Activated naive CD4-positive, alpha-beta T cell treated with anti-CD3 and anti-CD28 coated beads for 36 hours (primary cell): ENCODE measurements at regions not wholly inside any gene's neighbourhood (a gene's known extent, or its start where the extent isn't known, plus 50 kb on each side); places are given as distances from the start of the nearest gene placed in this dataset.
"Not testable (repeated sequence)": the region's sequence is repeated elsewhere in the genome, so short reads cannot be mapped to it uniquely, and the experiment has no call there.

Experiments used
- CTCF ChIA-PET: fragments of 350-600 bp; sonication (Branson Sonifier 250); formaldehyde crosslinking; loops from one replicate; lab custom pipeline; 2021; ENCODE audit warnings: antibody characterized with exemption; lab: Charles Lee
- DNase-seq: peaks from one replicate; pipeline ENCODE4 v3.0.0-alpha.2; 2020
- H3K27ac Mint-ChIP-seq: one replicate; pipeline ENCODE4 v1.8.0; 2021; ENCODE audit warnings: mild to moderate bottlenecking, mixed read lengths
- H3K27me3 Mint-ChIP-seq: one replicate; pipeline ENCODE4 v1.8.0; 2021; ENCODE audit warnings: low read depth, mixed read lengths
- H3K36me3 Mint-ChIP-seq: one replicate; pipeline ENCODE4 v1.8.0; 2021; ENCODE audit warnings: low read depth, mixed read lengths
- H3K4me1 Mint-ChIP-seq: one replicate; pipeline ENCODE4 v1.8.0; 2021; ENCODE audit warnings: low read depth, mixed read lengths
- H3K4me3 Mint-ChIP-seq: one replicate; pipeline ENCODE4 v1.8.0; 2021; ENCODE audit warnings: mild to moderate bottlenecking, moderate library complexity, mixed read lengths
- H3K9me3 Mint-ChIP-seq: one replicate; pipeline ENCODE4 v1.8.0; 2021; ENCODE audit warnings: mixed read lengths
- intact Hi-C: fragments of 100-400 bp; cut with micrococcal nuclease; formaldehyde crosslinking; loops from one replicate; pipeline ENCODE4 v1.15.1; 2023

GRCh38 chr21:5217933-5218332 lies 5303.4 kb upstream of the TPTE start:
- H3K36me3 Mint-ChIP-seq, H3K4me1 Mint-ChIP-seq, DNase-seq, CTCF ChIA-PET, intact Hi-C loops, H3K27me3 Mint-ChIP-seq, H3K4me3 Mint-ChIP-seq, H3K27ac Mint-ChIP-seq: not testable (repeated sequence)
- peaks cover 24% of the 10 kb centered on the region for H3K9me3 Mint-ChIP-seq

- H3K4me3 Mint-ChIP-seq, H3K27ac Mint-ChIP-seq, H3K27me3 Mint-ChIP-seq, intact Hi-C loops, CTCF ChIA-PET, DNase-seq, H3K4me1 Mint-ChIP-seq, H3K36me3 Mint-ChIP-seq: not testable (repeated sequence)
- peaks cover 34% of the 10 kb centered on the region for H3K9me3 Mint-ChIP-seq
These were observed 5301.4 kb upstream of the TPTE start for GRCh38 chr21:5219988-5220387.

- H3K4me3 Mint-ChIP-seq, H3K27ac Mint-ChIP-seq, intact Hi-C loops, H3K27me3 Mint-ChIP-seq, H3K36me3 Mint-ChIP-seq, CTCF ChIA-PET, H3K4me1 Mint-ChIP-seq: not testable (repeated sequence)
- peaks cover 34% of the 10 kb centered on the region for H3K9me3 Mint-ChIP-seq
- DNase-seq: peak; percentile 10
These were observed 5300.9 kb upstream of the TPTE start for GRCh38 chr21:5220468-5220867.

- H3K27ac Mint-ChIP-seq, H3K27me3 Mint-ChIP-seq, H3K4me1 Mint-ChIP-seq, H3K36me3 Mint-ChIP-seq, H3K4me3 Mint-ChIP-seq, intact Hi-C loops, DNase-seq, CTCF ChIA-PET: not testable (repeated sequence)
- H3K9me3 Mint-ChIP-seq: peaks cover 40% of the 10 kb centered on the region
These were observed 5299.8 kb upstream of the TPTE start for GRCh38 chr21:5221458-5222050.

- intact Hi-C loops, H3K27me3 Mint-ChIP-seq: not testable (repeated sequence)
These were observed 5298.2 kb upstream of the TPTE start for GRCh38 chr21:5222996-5223782.

GRCh38 chr21:5224156-5224555 lies 5297.2 kb upstream of the TPTE start:
- H3K4me1 Mint-ChIP-seq, H3K27ac Mint-ChIP-seq, H3K27me3 Mint-ChIP-seq, H3K36me3 Mint-ChIP-seq, DNase-seq, CTCF ChIA-PET, intact Hi-C loops, H3K4me3 Mint-ChIP-seq: not testable (repeated sequence)
- H3K9me3 Mint-ChIP-seq: peaks cover 34% of the 10 kb centered on the region

More at GRCh38 chr21:5222996-5223782, 5298.2 kb upstream of the TPTE start:
- H3K4me3 Mint-ChIP-seq, H3K4me1 Mint-ChIP-seq, CTCF ChIA-PET, H3K36me3 Mint-ChIP-seq, H3K27ac Mint-ChIP-seq, DNase-seq: not testable (repeated sequence)
- peaks cover 40% of the 10 kb centered on the region for H3K9me3 Mint-ChIP-seq

GRCh38 chr21:5227252-5227651 lies 5294.1 kb upstream of the TPTE start:
- H3K4me1 Mint-ChIP-seq, DNase-seq, H3K27ac Mint-ChIP-seq, CTCF ChIA-PET, intact Hi-C loops, H3K27me3 Mint-ChIP-seq, H3K36me3 Mint-ChIP-seq, H3K4me3 Mint-ChIP-seq: not testable (repeated sequence)
- H3K9me3 Mint-ChIP-seq: peaks cover 33% of the 10 kb centered on the region

- H3K27me3 Mint-ChIP-seq, CTCF ChIA-PET, H3K4me1 Mint-ChIP-seq, DNase-seq, H3K27ac Mint-ChIP-seq, H3K4me3 Mint-ChIP-seq, intact Hi-C loops, H3K36me3 Mint-ChIP-seq: not testable (repeated sequence)
- H3K9me3 Mint-ChIP-seq: peaks cover 32% of the 10 kb centered on the region
These were observed 5290.8 kb upstream of the TPTE start for GRCh38 chr21:5230561-5230960.

GRCh38 chr21:5231261-5231660 lies 5290.1 kb upstream of the TPTE start:
- H3K27me3 Mint-ChIP-seq, H3K27ac Mint-ChIP-seq, H3K4me1 Mint-ChIP-seq, intact Hi-C loops, CTCF ChIA-PET, DNase-seq, H3K4me3 Mint-ChIP-seq, H3K36me3 Mint-ChIP-seq: not testable (repeated sequence)
- H3K9me3 Mint-ChIP-seq: peaks cover 32% of the 10 kb centered on the region

GRCh38 chr21:5232176-5232958 lies 5289.0 kb upstream of the TPTE start:
- H3K27me3 Mint-ChIP-seq, DNase-seq, CTCF ChIA-PET, H3K4me3 Mint-ChIP-seq, H3K4me1 Mint-ChIP-seq, H3K36me3 Mint-ChIP-seq, intact Hi-C loops, H3K27ac Mint-ChIP-seq: not testable (repeated sequence)
- H3K9me3 Mint-ChIP-seq: peaks cover 28% of the 10 kb centered on the region

- intact Hi-C loops, H3K27me3 Mint-ChIP-seq, H3K27ac Mint-ChIP-seq, H3K36me3 Mint-ChIP-seq, H3K4me3 Mint-ChIP-seq, CTCF ChIA-PET, DNase-seq, H3K4me1 Mint-ChIP-seq: not testable (repeated sequence)
- H3K9me3 Mint-ChIP-seq: peaks cover 27% of the 10 kb centered on the region
These were observed 5285.6 kb upstream of the TPTE start for GRCh38 chr21:5235761-5236160.

- H3K4me1 Mint-ChIP-seq, CTCF ChIA-PET, DNase-seq, H3K27me3 Mint-ChIP-seq, intact Hi-C loops, H3K36me3 Mint-ChIP-seq, H3K27ac Mint-ChIP-seq, H3K4me3 Mint-ChIP-seq: not testable (repeated sequence)
- H3K9me3 Mint-ChIP-seq: peaks cover 28% of the 10 kb centered on the region
These were observed 5284.3 kb upstream of the TPTE start for GRCh38 chr21:5236846-5237675.
